H1 (cell line): ENCODE measurements at regions not wholly inside any gene's neighbourhood (a gene's known extent, or its start where the extent isn't known, plus 50 kb on each side); places are given as distances from the start of the nearest gene placed in this dataset.

Experiments
- CTCF ChIA-PET: fragments of 300-600 bp; sonication (Branson Sonifier 250); formaldehyde crosslinking; loops from one replicate; lab custom pipeline; 2021; ENCODE audit not compliant: partially characterized antibody; lab: Charles Lee
- POLR2A ChIA-PET: fragments of 300-600 bp; sonication (Branson Sonifier 250); formaldehyde crosslinking; loops from one replicate; lab custom pipeline; 2021; ENCODE audit warnings: inconsistent platforms; ENCODE audit not compliant: partially characterized antibody; lab: Charles Lee
- DNase-seq, 2 experiments: peaks; one replicate each; pipeline versions ENCODE4 v3.0.0 to v3.0.0-alpha.2; 2010 to 2022; ENCODE audit warnings: low spot score in 2 of 2, low read depth in 1 of 2, mixed read lengths in 1 of 2
- FAIRE-seq: peaks from 2 replicates; lab custom pipeline; 2011; peaks lifted over from hg19 to GRCh38; lab: Jason Lieb, UNC
- H2AFZ ChIP-seq: 2 replicates; pipeline ENCODE4 v1.8.1; 2012; ENCODE audit warnings: low read length, inconsistent platforms
- H2AK5ac ChIP-seq: 2 replicates; pipeline ENCODE4 v1.6.1; 2013; ENCODE audit warnings: low read depth, low read length
- H2BK120ac ChIP-seq: replicated peaks from 2 replicates; pipeline ENCODE3; 2013; ENCODE audit warnings: low read depth, low read length, inconsistent platforms
- H2BK12ac ChIP-seq: 2 replicates; pipeline ENCODE4 v1.6.1; 2013; ENCODE audit warnings: low read depth, low read length
- H2BK15ac ChIP-seq: 2 replicates; pipeline ENCODE4 v1.6.1; 2013; ENCODE audit warnings: low read length
- H2BK20ac ChIP-seq: 2 replicates; pipeline ENCODE4 v1.6.1; 2013; ENCODE audit warnings: low read length
- H2BK5ac ChIP-seq: 2 replicates; pipeline ENCODE4 v1.6.1; 2013; ENCODE audit warnings: low read depth, low read length
- H3K14ac ChIP-seq: 2 replicates; pipeline ENCODE4 v1.6.1; 2013; ENCODE audit warnings: inconsistent platforms; ENCODE audit not compliant: insufficient read length
- H3K18ac ChIP-seq: 2 replicates; pipeline ENCODE4 v1.6.1; 2013; ENCODE audit warnings: low read length; ENCODE audit errors: extremely low read depth
- H3K23ac ChIP-seq: 2 replicates; pipeline ENCODE4 v1.6.1; 2013; ENCODE audit warnings: inconsistent platforms; ENCODE audit not compliant: insufficient read length
- H3K23me2 ChIP-seq: 2 replicates; pipeline ENCODE4 v1.6.1; 2013; ENCODE audit warnings: low read depth, low read length
- H3K27ac ChIP-seq: 2 replicates; pipeline ENCODE4 v1.6.1; 2011; ENCODE audit warnings: low read depth, low read length, inconsistent platforms
- H3K27me3 ChIP-seq, 4 experiments: replicated peaks in 1 of 4; 1 replicate in 1 of 4; 2 replicates in 3 of 4; pipeline versions ENCODE4 v1.6.1 to v1.8.1; 2011 to 2013; ENCODE audit warnings: low read length in 3 of 4, mild to moderate bottlenecking in 3 of 4, inconsistent platforms in 2 of 4, mixed read lengths in 2 of 4, moderate library complexity in 1 of 4; ENCODE audit not compliant: control insufficient read depth in 3 of 4, insufficient read depth in 3 of 4; ENCODE audit errors: extremely low read depth in 1 of 4
- H3K36me3 ChIP-seq, 4 experiments: 2 replicates each; pipeline versions ENCODE4 v1.6.1 to v1.8.1; 2011 to 2013; ENCODE audit warnings: mild to moderate bottlenecking in 4 of 4, low read length in 3 of 4, moderate library complexity in 2 of 4, control low read depth in 1 of 4, inconsistent platforms in 1 of 4; ENCODE audit not compliant: insufficient read depth in 4 of 4, control insufficient read depth in 2 of 4
- H3K4ac ChIP-seq: replicated peaks from 2 replicates; pipeline ENCODE3; 2013; ENCODE audit warnings: low read length, low read depth, mixed read lengths, inconsistent platforms; ENCODE audit not compliant: insufficient read length
- H3K4me1 ChIP-seq, 4 experiments: replicated peaks in 1 of 4; 1 replicate in 1 of 4; 2 replicates in 3 of 4; pipeline versions ENCODE4 v1.6.1 to v1.8.1; 2011 to 2013; ENCODE audit warnings: low read length in 3 of 4, inconsistent platforms in 2 of 4, mixed read lengths in 1 of 4; ENCODE audit not compliant: insufficient read depth in 4 of 4, control insufficient read depth in 3 of 4
- H3K4me2 ChIP-seq, 2 experiments: 2 replicates each; pipeline versions ENCODE4 v1.6.1 to v1.8.1; 2011 to 2013; ENCODE audit warnings: low read depth in 2 of 2, low read length in 2 of 2, control low read depth in 1 of 2, inconsistent platforms in 1 of 2, mild to moderate bottlenecking in 1 of 2; ENCODE audit not compliant: insufficient read depth in 1 of 2
- H3K4me3 ChIP-seq, 4 experiments: fragments of 200-600, 300-600 bp in 1 of 4; sonication (generic), shearing (Covaris generic), sonication (Bioruptor Twin) in 1 of 4; 2 replicates each; pipeline versions ENCODE4 v1.5.1 to v1.8.1; 2011 to 2016; ENCODE audit warnings: low read length in 4 of 4, low read depth in 3 of 4, control low read depth in 2 of 4, inconsistent platforms in 2 of 4, mild to moderate bottlenecking in 2 of 4, mixed read lengths in 1 of 4, moderate library complexity in 1 of 4; ENCODE audit not compliant: insufficient read depth in 2 of 4; ENCODE audit errors: extremely low read depth in 1 of 4
- H3K56ac ChIP-seq: replicated peaks from 2 replicates; pipeline ENCODE3; 2013; ENCODE audit warnings: low read depth, mild to moderate bottlenecking, mixed read lengths, low read length, inconsistent platforms; ENCODE audit not compliant: insufficient read length
- H3K79me1 ChIP-seq: 2 replicates; pipeline ENCODE4 v1.6.1; 2013; ENCODE audit warnings: low read depth, low read length, control low read depth
- H3K79me2 ChIP-seq, 2 experiments: 2 replicates each; pipeline versions ENCODE4 v1.6.1 to v1.8.1; 2012 to 2013; ENCODE audit warnings: low read length in 2 of 2, mild to moderate bottlenecking in 2 of 2, inconsistent platforms in 1 of 2; ENCODE audit not compliant: insufficient read depth in 2 of 2, control insufficient read depth in 1 of 2
- H3K9ac ChIP-seq, 4 experiments: replicated peaks in 1 of 4; 1 replicate in 1 of 4; 2 replicates in 3 of 4; pipeline versions ENCODE4 v1.6.1 to v1.8.1; 2011 to 2013; ENCODE audit warnings: low read depth in 3 of 4, low read length in 3 of 4, control low read depth in 2 of 4, mild to moderate bottlenecking in 2 of 4, moderate library complexity in 2 of 4, inconsistent platforms in 1 of 4; ENCODE audit errors: extremely low read depth in 1 of 4
- H3K9me3 ChIP-seq, 2 experiments: 2 replicates each; pipeline versions ENCODE4 v1.6.1 to v1.8.1; 2012 to 2013; ENCODE audit warnings: mild to moderate bottlenecking in 2 of 2, moderate library complexity in 2 of 2, control low read depth in 1 of 2, inconsistent platforms in 1 of 2, low read depth in 1 of 2, low read length in 1 of 2, mixed read lengths in 1 of 2; ENCODE audit not compliant: insufficient read depth in 2 of 2
- H4K20me1 ChIP-seq, 2 experiments: replicated peaks in 1 of 2; 2 replicates each; pipeline versions ENCODE3 to v1.8.1; 2011 to 2013; ENCODE audit warnings: inconsistent platforms in 2 of 2, low read length in 2 of 2, mild to moderate bottlenecking in 1 of 2; ENCODE audit not compliant: insufficient read depth in 2 of 2, control insufficient read depth in 1 of 2
- H4K5ac ChIP-seq: 2 replicates; pipeline ENCODE4 v1.6.1; 2013; ENCODE audit warnings: low read length, low read depth, mixed read lengths, inconsistent platforms; ENCODE audit not compliant: insufficient read length
- H4K8ac ChIP-seq: 2 replicates; pipeline ENCODE4 v1.8.0; 2013; ENCODE audit warnings: mild to moderate bottlenecking, moderate library complexity, low read length, inconsistent platforms; ENCODE audit not compliant: insufficient read depth; ENCODE audit errors: extremely low read depth
- H4K91ac ChIP-seq: replicated peaks from 2 replicates; pipeline ENCODE3; 2013; ENCODE audit warnings: low read length, mixed read lengths, inconsistent platforms; ENCODE audit not compliant: insufficient read length
- ASH2L ChIP-seq: fragments of 200-600, 300-600 bp; sonication (generic); IDR thresholded peaks from one replicate; pipeline ENCODE4 v1.7.1; 2017; ENCODE audit warnings: low read length
- CHD1 ChIP-seq: IDR thresholded peaks from 2 replicates; pipeline ENCODE4 v1.6.1; 2012; ENCODE audit warnings: low read depth, low read length, improper control_type of control experiment
- CREB1 ChIP-seq: IDR thresholded peaks from 2 replicates; pipeline ENCODE4 v1.6.1; 2012; ENCODE audit warnings: inconsistent platforms
- KDM4A ChIP-seq: IDR thresholded peaks from one replicate; pipeline ENCODE4 v1.7.1; 2012; ENCODE audit warnings: low read depth, mild to moderate bottlenecking, moderate library complexity, low read length, inconsistent platforms; ENCODE audit not compliant: severe bottlenecking
- SP2 ChIP-seq: IDR thresholded peaks from 2 replicates; pipeline ENCODE4 v1.6.1; 2012; ENCODE audit warnings: mild to moderate bottlenecking, low read length, inconsistent platforms
- TAF1 ChIP-seq: IDR thresholded peaks from 2 replicates; pipeline ENCODE4 v1.6.1; 2011; ENCODE audit warnings: mild to moderate bottlenecking, low read depth, low read length
- WGBS, 2 experiments: shearing (Covaris generic) in 1 of 2; methylation state at CpG; one replicate each; pipeline versions ENCODE4 v1.1.6 to v1.1.7; 2013 to 2015; ENCODE audit warnings: low lambda C conversion rate in 2 of 2, mixed read lengths in 2 of 2, inconsistent platforms in 1 of 2, low coverage in 1 of 2, missing lambda C conversion rate in 1 of 2; ENCODE audit not compliant: insufficient replicate concordance in 2 of 2, insufficient coverage in 1 of 2, insufficient read length in 1 of 2; ENCODE audit errors: extremely low coverage in 1 of 2, missing lambda C conversion rate in 1 of 2; 5-methylcytosine and 5-hydroxymethylcytosine counted together
- TF ChIP-seq, protein P1 (sequence below): IDR thresholded peaks from 2 replicates; pipeline ENCODE4 v1.6.1; 2011; ENCODE audit warnings: low read length, improper control_type of control experiment

DNA sequence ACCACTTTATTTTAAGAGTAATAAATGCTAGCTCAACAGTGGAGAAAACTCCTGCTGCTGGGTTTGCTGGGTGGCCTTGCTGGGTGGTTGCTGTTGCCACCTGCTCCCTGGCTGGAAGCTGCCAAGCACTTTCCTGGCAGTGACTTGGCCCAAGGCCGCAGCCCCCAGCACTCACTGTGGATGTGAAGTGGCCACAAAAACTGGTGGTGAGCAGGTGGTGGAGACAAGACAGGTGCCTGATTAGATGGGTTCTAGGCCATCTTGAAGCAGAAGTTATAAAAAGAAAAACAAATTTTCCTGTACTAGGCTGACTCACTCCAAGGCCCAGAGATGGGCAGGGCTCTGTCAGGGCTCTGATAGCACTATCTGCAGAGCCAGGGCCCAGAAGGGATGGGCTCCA, 224.7 kb upstream of the NLRP1 start:
- no peak overlapping the region for H2AFZ ChIP-seq
- DNase-seq = no peak
- ChIA-PET POLR2A (no interaction called here), CTCF (interaction anchor here (1.5 to 5.1 kb wide), 2 partner anchors 12 to 15 kb away, joined by 3 to 18 read pairs; no protein-coding TSS in a partner anchor)
- no peak overlapping the region for H2BK120ac ChIP-seq
- peaks cover 0 to 6% (median 2%) of the 10 kb centered on the region in 4 experiments; a peak in 4 of 7 replicates for H3K4me1 ChIP-seq
- no peaks in the 10 kb centered on the region for H3K79me2 ChIP-seq
- FAIRE-seq = no peak
- H2BK5ac ChIP-seq = no peak overlapping the region
- H3K23me2 ChIP-seq = no peaks in the 10 kb centered on the region
- no peak for TF ChIP-seq SP2
- TF ChIP-seq CHD1 = no peak
- TF ChIP-seq CREB1 = no peak
- no peak for TF ChIP-seq ASH2L
- TF ChIP-seq, protein P1, sequence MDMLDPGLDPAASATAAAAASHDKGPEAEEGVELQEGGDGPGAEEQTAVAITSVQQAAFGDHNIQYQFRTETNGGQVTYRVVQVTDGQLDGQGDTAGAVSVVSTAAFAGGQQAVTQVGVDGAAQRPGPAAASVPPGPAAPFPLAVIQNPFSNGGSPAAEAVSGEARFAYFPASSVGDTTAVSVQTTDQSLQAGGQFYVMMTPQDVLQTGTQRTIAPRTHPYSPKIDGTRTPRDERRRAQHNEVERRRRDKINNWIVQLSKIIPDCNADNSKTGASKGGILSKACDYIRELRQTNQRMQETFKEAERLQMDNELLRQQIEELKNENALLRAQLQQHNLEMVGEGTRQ = no peak
- TF ChIP-seq KDM4A = no peak
- no peak for TF ChIP-seq TAF1
- H2BK20ac ChIP-seq = no peak overlapping the region
- no peak overlapping the region for H3K4ac ChIP-seq
- no peaks in the 10 kb centered on the region for H3K36me3 ChIP-seq
- no peak overlapping the region for H4K5ac ChIP-seq
- no peak overlapping the region for H4K91ac ChIP-seq
- H3K9ac ChIP-seq = no peak overlapping the region
- no peaks in the 10 kb centered on the region for H3K27me3 ChIP-seq
- H3K79me1 ChIP-seq = no peaks in the 10 kb centered on the region
- no peak overlapping the region for H3K18ac ChIP-seq
- H3K4me3 ChIP-seq = no peak overlapping the region
- no peak overlapping the region for H2BK15ac ChIP-seq
- 95% methylated on average over 1 of the region's 1 CpG; no CpG with 5 or more reads in 1 of the 2 experiments for WGBS, 2 experiments
- H3K23ac ChIP-seq = no peak overlapping the region
- H4K8ac ChIP-seq = no peak overlapping the region
- no peak overlapping the region for H3K56ac ChIP-seq
- H3K27ac ChIP-seq = no peak overlapping the region
- H3K9me3 ChIP-seq = peaks cover 29 to 30% of the 10 kb centered on the region in 2 experiments
- H2BK12ac ChIP-seq = no peak overlapping the region
- no peak overlapping the region for H3K4me2 ChIP-seq
- no peak overlapping the region for H2AK5ac ChIP-seq
- no peaks in the 10 kb centered on the region for H4K20me1 ChIP-seq
- no peak overlapping the region for H3K14ac ChIP-seq
